DND-41 (cell line): ENCODE measurements at regions not wholly inside any gene's neighbourhood (a gene's known extent, or its start where the extent isn't known, plus 50 kb on each side); places are given as distances from the start of the nearest gene placed in this dataset.

ENCODE experiments used
- ATAC-seq: fragments of 200-7000 bp; cut with Tn5 transposase; 3 replicates; pipeline ENCODE4 v1.9.1; 2021; ENCODE audit warnings: low read depth; ENCODE audit not compliant: insufficient read depth
- DNase-seq: peaks from one replicate; pipeline ENCODE4 v3.0.0-alpha.2; 2020
- H2AFZ ChIP-seq: 2 replicates; pipeline ENCODE4 v1.6.0; 2012; ENCODE audit warnings: low read depth, low read length
- H3K27ac ChIP-seq: 2 replicates; pipeline ENCODE4 v1.5.1; 2012; ENCODE audit warnings: low read length, inconsistent platforms
- H3K27me3 ChIP-seq: fragments of 200-600 bp; sonication (generic); 2 replicates; pipeline ENCODE4 v1.6.0; 2012; ENCODE audit warnings: low read length, mild to moderate bottlenecking, inconsistent platforms; ENCODE audit not compliant: insufficient read depth, poor library complexity
- H3K36me3 ChIP-seq: 2 replicates; pipeline ENCODE4 v1.5.1; 2012; ENCODE audit warnings: low read length, inconsistent platforms; ENCODE audit not compliant: insufficient read depth
- H3K4me1 ChIP-seq: 2 replicates; pipeline ENCODE4 v1.5.1; 2012; ENCODE audit warnings: mild to moderate bottlenecking, low read length; ENCODE audit not compliant: insufficient read depth
- H3K4me2 ChIP-seq: 2 replicates; pipeline ENCODE4 v1.6.0; 2012; ENCODE audit warnings: mild to moderate bottlenecking, moderate library complexity, low read length, inconsistent platforms; ENCODE audit not compliant: insufficient read depth
- H3K4me3 ChIP-seq, 2 experiments: fragments of 200-600 bp in 1 of 2; shearing (Covaris generic) in 1 of 2; 2 replicates each; pipeline ENCODE4 v1.5.1; 2012 to 2016; ENCODE audit warnings: inconsistent platforms in 2 of 2, low read length in 2 of 2, mild to moderate bottlenecking in 2 of 2, low read depth in 1 of 2, moderate library complexity in 1 of 2
- H3K79me2 ChIP-seq: 2 replicates; pipeline ENCODE4 v1.6.0; 2012; ENCODE audit warnings: low read length, inconsistent platforms; ENCODE audit not compliant: insufficient read depth
- H3K9ac ChIP-seq: 2 replicates; pipeline ENCODE4 v1.6.0; 2012; ENCODE audit warnings: low read depth, mild to moderate bottlenecking, inconsistent platforms, low read length, moderate library complexity
- H3K9me3 ChIP-seq: 2 replicates; pipeline ENCODE4 v1.5.1; 2012; ENCODE audit warnings: low read length, moderate library complexity, mild to moderate bottlenecking, inconsistent platforms; ENCODE audit not compliant: insufficient read depth, severe bottlenecking
- H4K20me1 ChIP-seq: 2 replicates; pipeline ENCODE4 v1.6.0; 2012; ENCODE audit warnings: low read length; ENCODE audit not compliant: insufficient read depth
- EZH2 ChIP-seq: IDR thresholded peaks from 3 replicates; pipeline ENCODE4 v1.6.1; 2012; ENCODE audit warnings: borderline replicate concordance, low read depth, mild to moderate bottlenecking, moderate library complexity, low read length, inconsistent platforms; ENCODE audit not compliant: severe bottlenecking

DNA sequence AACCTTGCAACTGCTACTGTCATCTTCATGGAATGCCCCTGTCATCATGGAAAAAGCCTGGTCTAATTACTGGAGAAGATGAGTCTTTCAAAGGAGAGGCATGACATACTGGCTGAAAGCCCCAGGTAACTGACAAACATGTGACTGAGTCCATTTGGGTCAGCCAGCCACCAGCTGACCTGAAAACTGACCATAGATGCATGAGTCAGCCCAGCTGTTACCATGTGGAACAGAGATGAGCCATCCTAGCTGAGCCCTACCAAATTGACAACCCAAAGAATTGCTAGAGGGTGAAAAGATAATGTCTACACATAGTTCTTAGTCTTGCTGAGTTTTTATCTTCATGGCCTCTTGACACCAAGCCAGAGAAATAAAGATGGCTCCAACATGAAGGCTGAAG is 311.8 kb downstream of the UTP18 start:
- no peak overlapping the region for H3K4me2 ChIP-seq
- no peak overlapping the region for H2AFZ ChIP-seq
- H3K27me3 ChIP-seq = no peaks in the 10 kb centered on the region
- H3K4me1 ChIP-seq = no peaks in the 10 kb centered on the region
- H3K27ac ChIP-seq = no peak overlapping the region
- no peaks in the 10 kb centered on the region for H3K36me3 ChIP-seq
- no peaks in the 10 kb centered on the region for H4K20me1 ChIP-seq
- no peak overlapping the region for H3K9ac ChIP-seq
- no peak overlapping the region for H3K4me3 ChIP-seq
- no peaks in the 10 kb centered on the region for H3K9me3 ChIP-seq
- no peak for TF ChIP-seq EZH2
- DNase-seq (no peak), ATAC-seq (no peak)
- no peaks in the 10 kb centered on the region for H3K79me2 ChIP-seq
